ENCODE measurements at regions not wholly inside any gene's neighbourhood (a gene's known extent, or its start where the extent isn't known, plus 50 kb on each side); places are given as distances from the start of the nearest gene placed in this dataset.

DNA sequence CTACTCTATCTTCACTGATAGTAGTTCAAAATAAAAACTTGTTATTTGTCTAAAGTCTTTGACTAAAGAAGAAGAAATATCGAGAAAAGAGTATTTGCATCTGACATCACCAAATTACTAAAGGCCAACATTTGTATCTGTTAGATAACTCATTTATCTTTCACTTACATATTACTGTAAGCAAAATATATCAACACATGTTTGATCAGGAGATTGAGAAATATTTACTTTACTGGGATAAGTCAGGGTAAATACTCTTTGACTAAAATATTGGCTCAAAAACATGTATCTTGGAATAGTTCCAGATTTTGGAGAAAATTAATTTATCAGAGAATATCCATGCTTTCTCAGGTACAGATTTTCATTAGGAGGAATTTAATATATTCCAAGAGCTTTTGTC is 306.0 kb downstream of the TENT5A start:
- TF ChIP-seq, protein P1, sequence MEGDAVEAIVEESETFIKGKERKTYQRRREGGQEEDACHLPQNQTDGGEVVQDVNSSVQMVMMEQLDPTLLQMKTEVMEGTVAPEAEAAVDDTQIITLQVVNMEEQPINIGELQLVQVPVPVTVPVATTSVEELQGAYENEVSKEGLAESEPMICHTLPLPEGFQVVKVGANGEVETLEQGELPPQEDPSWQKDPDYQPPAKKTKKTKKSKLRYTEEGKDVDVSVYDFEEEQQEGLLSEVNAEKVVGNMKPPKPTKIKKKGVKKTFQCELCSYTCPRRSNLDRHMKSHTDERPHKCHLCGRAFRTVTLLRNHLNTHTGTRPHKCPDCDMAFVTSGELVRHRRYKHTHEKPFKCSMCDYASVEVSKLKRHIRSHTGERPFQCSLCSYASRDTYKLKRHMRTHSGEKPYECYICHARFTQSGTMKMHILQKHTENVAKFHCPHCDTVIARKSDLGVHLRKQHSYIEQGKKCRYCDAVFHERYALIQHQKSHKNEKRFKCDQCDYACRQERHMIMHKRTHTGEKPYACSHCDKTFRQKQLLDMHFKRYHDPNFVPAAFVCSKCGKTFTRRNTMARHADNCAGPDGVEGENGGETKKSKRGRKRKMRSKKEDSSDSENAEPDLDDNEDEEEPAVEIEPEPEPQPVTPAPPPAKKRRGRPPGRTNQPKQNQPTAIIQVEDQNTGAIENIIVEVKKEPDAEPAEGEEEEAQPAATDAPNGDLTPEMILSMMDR (conservative IDR thresholded peaks at IDR 0.05; ENCODE audit: low read depth, low read length) = no peak
- no peak for TF ChIP-seq EZH2 (IDR thresholded peaks at IDR 0.05; ENCODE audit: borderline replicate concordance, low read depth, low read length, poor library complexity, severe bottlenecking)
